ENCODE measurements at regions not wholly inside any gene's neighbourhood (a gene's known extent, or its start where the extent isn't known, plus 50 kb on each side); places are given as distances from the start of the nearest gene placed in this dataset.
A peak's percentile ranks its signal among the peaks of the same experiment; 100 is the strongest.

DNA sequence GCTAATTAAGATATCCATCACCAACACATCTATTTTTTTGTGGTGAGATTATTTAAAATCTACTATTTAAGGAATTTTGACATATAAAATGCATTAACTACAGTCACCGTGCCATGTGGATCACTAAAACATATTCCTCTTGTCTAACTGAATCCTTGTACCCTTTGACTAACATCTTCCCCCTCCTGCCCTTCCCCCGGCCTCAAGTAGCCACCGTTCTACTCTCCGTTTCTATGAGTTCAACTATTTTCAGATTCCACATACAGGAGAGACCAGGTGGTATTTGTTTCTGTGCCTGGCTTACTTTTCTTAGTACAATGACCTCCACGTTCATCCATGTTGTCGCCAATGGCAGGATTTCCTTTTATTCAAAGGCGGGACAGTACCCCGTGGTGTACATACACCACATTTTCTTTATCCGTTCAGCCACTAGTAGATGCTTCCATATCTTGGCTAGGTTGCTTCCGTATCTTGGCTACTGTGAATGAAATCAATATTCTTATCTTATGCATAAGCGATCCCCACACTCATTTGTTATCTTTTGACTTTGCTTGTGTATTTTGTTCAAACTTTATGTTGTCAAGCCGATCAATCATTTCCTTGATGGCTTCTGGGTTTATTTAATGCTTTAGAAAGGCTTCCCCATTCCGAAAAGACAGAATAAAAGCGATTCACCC, 134.7 kb downstream of the KCNJ12 start:
- no peaks in the 10 kb centered on the region for H3K36me3 ChIP-seq (replicated peaks; ENCODE audit: insufficient read depth, low read length)
- no peak overlapping the region for H2AFZ ChIP-seq (ENCODE audit: low read length)
- no peaks in the 10 kb centered on the region for H3K9me2 ChIP-seq (replicated peaks; ENCODE audit: insufficient read depth, low read length)
- no peak overlapping the region for H3K27ac ChIP-seq (ENCODE audit: low read length)
- peaks cover 5% of the 10 kb centered on the region; the same call in 1 of the 2 replicates for H3K4me1 ChIP-seq (ENCODE audit: low read length)
- H3K9ac ChIP-seq (ENCODE audit: low read length), result no peak overlapping the region
- DNase-seq, result no peak
- TF ChIP-seq EZH2phosphoT487 (IDR thresholded peaks at IDR 0.05; ENCODE audit: low read length), result no peak
- TF ChIP-seq EZH2 (optimal IDR thresholded peaks at IDR 0.05; ENCODE audit: low read depth, low read length), result no peak
- TF ChIP-seq, protein P1, sequence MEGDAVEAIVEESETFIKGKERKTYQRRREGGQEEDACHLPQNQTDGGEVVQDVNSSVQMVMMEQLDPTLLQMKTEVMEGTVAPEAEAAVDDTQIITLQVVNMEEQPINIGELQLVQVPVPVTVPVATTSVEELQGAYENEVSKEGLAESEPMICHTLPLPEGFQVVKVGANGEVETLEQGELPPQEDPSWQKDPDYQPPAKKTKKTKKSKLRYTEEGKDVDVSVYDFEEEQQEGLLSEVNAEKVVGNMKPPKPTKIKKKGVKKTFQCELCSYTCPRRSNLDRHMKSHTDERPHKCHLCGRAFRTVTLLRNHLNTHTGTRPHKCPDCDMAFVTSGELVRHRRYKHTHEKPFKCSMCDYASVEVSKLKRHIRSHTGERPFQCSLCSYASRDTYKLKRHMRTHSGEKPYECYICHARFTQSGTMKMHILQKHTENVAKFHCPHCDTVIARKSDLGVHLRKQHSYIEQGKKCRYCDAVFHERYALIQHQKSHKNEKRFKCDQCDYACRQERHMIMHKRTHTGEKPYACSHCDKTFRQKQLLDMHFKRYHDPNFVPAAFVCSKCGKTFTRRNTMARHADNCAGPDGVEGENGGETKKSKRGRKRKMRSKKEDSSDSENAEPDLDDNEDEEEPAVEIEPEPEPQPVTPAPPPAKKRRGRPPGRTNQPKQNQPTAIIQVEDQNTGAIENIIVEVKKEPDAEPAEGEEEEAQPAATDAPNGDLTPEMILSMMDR (IDR thresholded peaks at IDR 0.05; ENCODE audit: low read length), result no peak
- peak overlapping the region; percentile 48 for H3K4me2 ChIP-seq (ENCODE audit: low read depth, low read length)
- H3K79me2 ChIP-seq (ENCODE audit: low read length), result no peaks in the 10 kb centered on the region
- H3K4me3 ChIP-seq (ENCODE audit: low read length), result no peak overlapping the region
- no peaks in the 10 kb centered on the region for H4K20me1 ChIP-seq (ENCODE audit: insufficient read depth, low read length)
- no peaks in the 10 kb centered on the region for H3F3A ChIP-seq (ENCODE audit: insufficient read depth, low read length)
- peaks cover 65% of the 10 kb centered on the region for H3K27me3 ChIP-seq (replicated peaks; ENCODE audit: insufficient read depth, low read length)
- H3K9me3 ChIP-seq (replicated peaks; ENCODE audit: insufficient read depth, low read length), result no peaks in the 10 kb centered on the region

DNA sequence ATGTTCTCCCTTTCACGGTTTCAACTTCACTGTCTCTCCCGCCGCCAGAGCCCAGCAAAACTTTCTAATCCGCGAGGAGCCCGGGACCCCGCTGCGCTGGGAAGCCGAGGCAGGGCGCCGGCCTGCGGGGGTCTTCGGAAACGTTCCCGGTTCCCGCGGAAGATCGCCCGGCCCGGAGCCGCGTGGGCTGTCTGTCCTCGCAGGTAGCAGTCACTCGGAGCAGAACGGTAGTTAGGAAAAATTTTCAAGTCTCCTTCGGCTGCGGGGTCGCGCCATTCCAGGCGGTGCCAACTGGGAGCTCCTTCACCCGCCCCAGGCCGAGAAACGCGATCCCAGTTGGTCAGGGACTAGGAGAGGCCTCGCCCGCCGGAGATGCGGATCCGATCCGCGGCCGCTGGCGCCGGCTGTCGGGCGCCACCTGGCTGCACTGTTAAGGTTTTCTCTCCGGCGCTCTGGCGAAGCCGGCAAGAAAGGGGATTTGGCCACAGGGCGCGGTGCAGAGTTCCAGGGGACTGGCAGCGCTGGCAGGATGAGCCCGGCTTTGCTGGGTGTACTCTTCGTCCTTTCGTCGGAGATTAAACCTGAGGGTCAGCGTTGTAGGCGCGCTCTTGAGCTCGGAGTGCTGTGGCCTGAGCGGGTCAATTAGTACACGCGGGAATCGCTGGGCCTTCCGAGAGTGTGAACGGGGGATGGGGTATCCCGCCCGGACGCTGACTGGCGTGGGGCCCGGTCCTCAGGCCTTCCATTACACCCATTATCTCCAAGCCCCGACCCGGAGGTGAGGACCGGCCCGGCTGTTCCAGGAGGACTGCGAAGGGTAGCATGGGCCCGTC, 135.4 kb downstream of the KCNJ12 start:
- Histone ChIP-seq H3K9ac (ENCODE audit: low read length) (no peak overlapping the region), H3K27ac (ENCODE audit: low read length) (no peak overlapping the region), H3K79me2 (ENCODE audit: low read length) (no peaks in the 10 kb centered on the region), H3F3A (ENCODE audit: insufficient read depth, low read length) (no peaks in the 10 kb centered on the region), H3K36me3 (replicated peaks; ENCODE audit: insufficient read depth, low read length) (no peaks in the 10 kb centered on the region), H3K9me3 (replicated peaks; ENCODE audit: insufficient read depth, low read length) (no peaks in the 10 kb centered on the region), H4K20me1 (ENCODE audit: insufficient read depth, low read length) (no peaks in the 10 kb centered on the region), H2AFZ (ENCODE audit: low read length) (peak overlapping the region; percentile 17; the same call in 1 of the 2 replicates), H3K9me2 (replicated peaks; ENCODE audit: insufficient read depth, low read length) (no peaks in the 10 kb centered on the region), H3K4me2 (ENCODE audit: low read depth, low read length) (peak overlapping the region; percentile 48), H3K4me3 (ENCODE audit: low read length) (no peak overlapping the region), H3K27me3 (replicated peaks; ENCODE audit: insufficient read depth, low read length) (peaks cover 62% of the 10 kb centered on the region), H3K4me1 (ENCODE audit: low read length) (peaks cover 5% of the 10 kb centered on the region; the same call in 1 of the 2 replicates)
- DNase-seq, result peak; percentile 56
- TF ChIP-seq, protein P1 (IDR thresholded peaks at IDR 0.05; ENCODE audit: low read length), result peak; percentile 65
- TF ChIP-seq EZH2phosphoT487 (IDR thresholded peaks at IDR 0.05; ENCODE audit: low read length) (no peak), EZH2 (optimal IDR thresholded peaks at IDR 0.05; ENCODE audit: low read depth, low read length) (no peak)

DNA sequence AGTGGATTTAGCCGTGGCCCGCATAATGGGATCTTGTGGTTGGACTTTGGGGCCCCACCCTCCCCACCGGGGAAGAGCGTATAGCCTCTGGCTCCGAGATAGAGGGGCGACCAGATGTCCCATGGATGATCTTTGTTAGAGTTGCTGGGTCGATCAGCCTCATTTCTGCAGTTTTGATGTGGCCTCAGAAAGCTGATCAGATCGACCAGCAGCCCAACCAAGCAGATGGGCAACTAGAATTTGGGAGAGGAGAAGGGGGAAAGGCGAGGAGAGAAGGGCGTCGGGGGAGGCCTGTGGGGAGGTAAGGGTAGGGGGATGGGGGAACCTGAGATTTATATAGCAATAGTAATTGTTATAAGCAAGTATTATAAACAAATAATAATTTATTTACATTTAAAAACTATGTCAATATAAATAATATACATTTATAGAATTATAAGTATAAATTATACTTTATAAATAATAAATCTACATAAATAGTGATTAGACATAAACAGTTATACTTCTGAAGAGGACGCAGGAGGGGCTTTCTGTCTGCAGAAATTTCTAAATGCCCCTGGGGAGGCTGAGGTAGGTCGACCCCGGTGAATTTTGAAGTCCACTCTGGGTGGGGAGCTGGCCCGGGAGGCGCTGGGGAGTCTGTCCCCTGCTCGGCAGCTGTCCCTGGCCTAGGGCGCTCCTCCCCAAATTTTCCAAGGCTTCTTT, 136.3 kb downstream of the KCNJ12 start:
- H3K9me3 ChIP-seq (replicated peaks; ENCODE audit: insufficient read depth, low read length), result no peaks in the 10 kb centered on the region
- H3K9me2 ChIP-seq (replicated peaks; ENCODE audit: insufficient read depth, low read length), result no peaks in the 10 kb centered on the region
- H3K4me1 ChIP-seq (ENCODE audit: low read length), result peaks cover 5% of the 10 kb centered on the region; the same call in 1 of the 2 replicates
- H3K27me3 ChIP-seq (replicated peaks; ENCODE audit: insufficient read depth, low read length), result peaks cover 53% of the 10 kb centered on the region
- DNase-seq, result no peak
- H3K4me3 ChIP-seq (ENCODE audit: low read length), result peak overlapping the region; percentile 48; the same call in 1 of the 2 replicates
- no peaks in the 10 kb centered on the region for H3K79me2 ChIP-seq (ENCODE audit: low read length)
- peak overlapping the region; percentile 21; the same call in 1 of the 2 replicates for H3K9ac ChIP-seq (ENCODE audit: low read length)
- no peaks in the 10 kb centered on the region for H3K36me3 ChIP-seq (replicated peaks; ENCODE audit: insufficient read depth, low read length)
- TF ChIP-seq EZH2 (optimal IDR thresholded peaks at IDR 0.05; ENCODE audit: low read depth, low read length) (no peak), EZH2phosphoT487 (IDR thresholded peaks at IDR 0.05; ENCODE audit: low read length) (no peak)
- TF ChIP-seq, protein P1 (IDR thresholded peaks at IDR 0.05; ENCODE audit: low read length), result no peak
- no peaks in the 10 kb centered on the region for H3F3A ChIP-seq (ENCODE audit: insufficient read depth, low read length)
- H3K27ac ChIP-seq (ENCODE audit: low read length), result no peak overlapping the region
- H3K4me2 ChIP-seq (ENCODE audit: low read depth, low read length), result peak overlapping the region; percentile 78; the same call in 1 of the 2 replicates
- H2AFZ ChIP-seq (ENCODE audit: low read length), result peak overlapping the region; percentile 54
- H4K20me1 ChIP-seq (ENCODE audit: insufficient read depth, low read length), result no peaks in the 10 kb centered on the region
